GM04503 (cell line): ENCODE measurements at regions not wholly inside any gene's neighbourhood (a gene's known extent, or its start where the extent isn't known, plus 50 kb on each side); places are given as distances from the start of the nearest gene placed in this dataset.
A peak's percentile ranks its signal among the peaks of the same experiment; 100 is the strongest.

Experiments
- DNase-seq: peaks from one replicate; pipeline ENCODE4 v3.0.0-alpha.2; 2012; ENCODE audit warnings: low read depth

- no peak for DNase-seq
Measured at GRCh38 chr1:30419831-30420230, 303.6 kb downstream of the MATN1 start.

GRCh38 chr1:30418939-30419720 lies 304.3 kb downstream of the MATN1 start:
- DNase-seq: no peak

GRCh38 chr1:30418061-30418938 lies 305.1 kb downstream of the MATN1 start:
- no peak for DNase-seq

GRCh38 chr1:30417701-30418046 lies 305.7 kb downstream of the MATN1 start:
- DNase-seq: no peak

GRCh38 chr1:30417001-30417700 lies 306.2 kb downstream of the MATN1 start:
- DNase-seq: no peak

GRCh38 chr1:30416221-30416820 lies 307.1 kb downstream of the MATN1 start:
- DNase-seq: no peak

- DNase-seq: no peak
Measured at GRCh38 chr1:30415171-30415940, 308.0 kb downstream of the MATN1 start.

- DNase-seq: no peak
Measured at GRCh38 chr1:30414851-30415165, 308.6 kb downstream of the MATN1 start.

GRCh38 chr1:30414086-30414850 lies 309.1 kb downstream of the MATN1 start:
- DNase-seq: no peak

GRCh38 chr1:30413606-30414005 lies 309.8 kb downstream of the MATN1 start:
- no peak for DNase-seq

GRCh38 chr1:30413111-30413440 lies 310.3 kb downstream of the MATN1 start:
- no peak for DNase-seq

- DNase-seq: peak; percentile 11
Measured at GRCh38 chr1:30412241-30413110, 310.9 kb downstream of the MATN1 start.

GRCh38 chr1:30411206-30411605 lies 312.2 kb downstream of the MATN1 start:
- DNase-seq: no peak

- DNase-seq: no peak
Measured at GRCh38 chr1:30410153-30410851, 313.1 kb downstream of the MATN1 start.

GRCh38 chr1:30409476-30410152 lies 313.8 kb downstream of the MATN1 start:
- DNase-seq: no peak

GRCh38 chr1:30407865-30408580 lies 315.4 kb downstream of the MATN1 start:
- no peak for DNase-seq

- DNase-seq: no peak
Measured at GRCh38 chr1:30406996-30407864, 316.2 kb downstream of the MATN1 start.
